ENCODE measurements at regions not wholly inside any gene's neighbourhood (a gene's known extent, or its start where the extent isn't known, plus 50 kb on each side); places are given as distances from the start of the nearest gene placed in this dataset.

GRCh38 chr7:17168416-17168815 lies 130.0 kb upstream of the AHR start:
- no peak for TF ChIP-seq NFIC (IDR thresholded peaks at IDR 0.05)
- TF ChIP-seq REST (IDR thresholded peaks at IDR 0.05; ENCODE audit: low read depth) = no peak
- no peak for TF ChIP-seq MAX (IDR thresholded peaks at IDR 0.05)
- TF ChIP-seq ZBTB7A (IDR thresholded peaks at IDR 0.05; ENCODE audit: low read depth) = no peak
- TF ChIP-seq TAF1 (IDR thresholded peaks at IDR 0.05; ENCODE audit: low read depth) = no peak
- TF ChIP-seq FOXM1 (IDR thresholded peaks at IDR 0.05; ENCODE audit: borderline replicate concordance, low read depth) = no peak
- no peak for TF ChIP-seq RAD21 (IDR thresholded peaks at IDR 0.05; ENCODE audit: low read depth)
- TF ChIP-seq CREB1 (IDR thresholded peaks at IDR 0.05; ENCODE audit: low read depth) = no peak
- TF ChIP-seq EP300 (IDR thresholded peaks at IDR 0.05; ENCODE audit: borderline replicate concordance) = no peak
- TF ChIP-seq CEBPB (IDR thresholded peaks at IDR 0.05) = no peak
- no peak for TF ChIP-seq USF1 (IDR thresholded peaks at IDR 0.05)
- no peak for TF ChIP-seq TEAD4 (IDR thresholded peaks at IDR 0.05)
- no peak for TF ChIP-seq YY1 (IDR thresholded peaks at IDR 0.05; ENCODE audit: low read depth)
- TF ChIP-seq TCF12 (IDR thresholded peaks at IDR 0.05; ENCODE audit: low read depth) = no peak
- TF ChIP-seq EGR1 (IDR thresholded peaks at IDR 0.05) = no peak

GRCh38 chr7:17171427-17171826 lies 127.0 kb upstream of the AHR start:
- TF ChIP-seq MAX (IDR thresholded peaks at IDR 0.05) = no peak
- no peak for TF ChIP-seq CREB1 (IDR thresholded peaks at IDR 0.05; ENCODE audit: low read depth)
- TF ChIP-seq TCF12 (IDR thresholded peaks at IDR 0.05; ENCODE audit: low read depth) = no peak
- no peak for TF ChIP-seq REST (IDR thresholded peaks at IDR 0.05; ENCODE audit: low read depth)
- TF ChIP-seq TAF1 (IDR thresholded peaks at IDR 0.05; ENCODE audit: low read depth) = no peak
- no peak for TF ChIP-seq USF1 (IDR thresholded peaks at IDR 0.05)
- TF ChIP-seq EGR1 (IDR thresholded peaks at IDR 0.05) = no peak
- no peak for TF ChIP-seq EP300 (IDR thresholded peaks at IDR 0.05; ENCODE audit: borderline replicate concordance)
- TF ChIP-seq TEAD4 (IDR thresholded peaks at IDR 0.05) = no peak
- TF ChIP-seq YY1 (IDR thresholded peaks at IDR 0.05; ENCODE audit: low read depth) = no peak
- no peak for TF ChIP-seq CEBPB (IDR thresholded peaks at IDR 0.05)
- TF ChIP-seq ZBTB7A (IDR thresholded peaks at IDR 0.05; ENCODE audit: low read depth) = no peak
- no peak for TF ChIP-seq NFIC (IDR thresholded peaks at IDR 0.05)
- no peak for TF ChIP-seq RAD21 (IDR thresholded peaks at IDR 0.05; ENCODE audit: low read depth)
- no peak for TF ChIP-seq FOXM1 (IDR thresholded peaks at IDR 0.05; ENCODE audit: borderline replicate concordance, low read depth)

GRCh38 chr7:17176371-17177032 lies 122.0 kb upstream of the AHR start:
- TF ChIP-seq RAD21 (IDR thresholded peaks at IDR 0.05; ENCODE audit: low read depth) (no peak), REST (IDR thresholded peaks at IDR 0.05; ENCODE audit: low read depth) (no peak), EP300 (IDR thresholded peaks at IDR 0.05; ENCODE audit: borderline replicate concordance) (no peak), ZBTB7A (IDR thresholded peaks at IDR 0.05; ENCODE audit: low read depth) (no peak), NFIC (IDR thresholded peaks at IDR 0.05) (no peak), USF1 (IDR thresholded peaks at IDR 0.05) (no peak), TAF1 (IDR thresholded peaks at IDR 0.05; ENCODE audit: low read depth) (no peak), MAX (IDR thresholded peaks at IDR 0.05) (no peak), TEAD4 (IDR thresholded peaks at IDR 0.05) (no peak), EGR1 (IDR thresholded peaks at IDR 0.05) (no peak), FOXM1 (IDR thresholded peaks at IDR 0.05; ENCODE audit: borderline replicate concordance, low read depth) (no peak), YY1 (IDR thresholded peaks at IDR 0.05; ENCODE audit: low read depth) (no peak), CREB1 (IDR thresholded peaks at IDR 0.05; ENCODE audit: low read depth) (no peak), TCF12 (IDR thresholded peaks at IDR 0.05; ENCODE audit: low read depth) (no peak), CEBPB (IDR thresholded peaks at IDR 0.05) (no peak)

Data from Ishikawa (cell line).